HL-60 (cell line): ENCODE measurements at regions not wholly inside any gene's neighbourhood (a gene's known extent, or its start where the extent isn't known, plus 50 kb on each side); places are given as distances from the start of the nearest gene placed in this dataset.

ENCODE experiments used
- DNase-seq, 2 experiments: peaks; one replicate each; pipeline ENCODE4 v3.0.0-alpha.2; 2010 to 2020; ENCODE audit warnings: low read depth in 1 of 2, low spot score in 1 of 2
- H3K27ac ChIP-seq: fragments of 250-450 bp; sonication (Bioruptor Pico); replicated peaks from 2 replicates; pipeline ENCODE4 v1.5.1; 2020; ENCODE audit warnings: mild to moderate bottlenecking, moderate library complexity
- H3K27me3 ChIP-seq: fragments of 250-450 bp; sonication (Bioruptor Pico); 2 replicates; pipeline ENCODE4 v1.5.1; 2021; ENCODE audit warnings: mild to moderate bottlenecking, moderate library complexity; ENCODE audit not compliant: insufficient read depth, poor library complexity, severe bottlenecking
- H3K4me3 ChIP-seq: replicated peaks from 2 replicates; pipeline ENCODE4 v1.5.1; 2011; ENCODE audit warnings: mild to moderate bottlenecking, control low read depth, low read length; ENCODE audit not compliant: insufficient read depth
- CTCF ChIP-seq: IDR thresholded peaks from one replicate; pipeline ENCODE4 v1.5.1; 2011; ENCODE audit warnings: low read length, control low read depth, inconsistent platforms; ENCODE audit not compliant: insufficient read depth
- GABPA ChIP-seq: IDR thresholded peaks from 2 replicates; pipeline ENCODE4 v1.6.1; 2012; ENCODE audit warnings: low read depth
- POLR2AphosphoS5 ChIP-seq: IDR thresholded peaks from 2 replicates; pipeline ENCODE4 v1.6.1; 2012; ENCODE audit warnings: low read depth
- REST ChIP-seq: IDR thresholded peaks from 2 replicates; pipeline ENCODE4 v1.6.1; 2012; ENCODE audit warnings: low read depth; ENCODE audit not compliant: insufficient replicate concordance
- SPI1 ChIP-seq: IDR thresholded peaks from 2 replicates; pipeline ENCODE4 v1.6.1; 2012; ENCODE audit warnings: low read depth, mild to moderate bottlenecking, borderline replicate concordance

- TF ChIP-seq SPI1 (no peak), GABPA (no peak), CTCF (no peak), POLR2AphosphoS5 (no peak), REST (no peak)
- Histone ChIP-seq H3K27ac (no peak overlapping the region), H3K4me3 (no peak overlapping the region), H3K27me3 (no peaks in the 10 kb centered on the region)
- DNase-seq, result no peak
Measured at GRCh38 chr3:144189044-144189443, 217.4 kb downstream of the DIPK2A start.

- Histone ChIP-seq H3K27me3 (no peaks in the 10 kb centered on the region), H3K27ac (no peak overlapping the region), H3K4me3 (no peak overlapping the region)
- no peak for DNase-seq
- TF ChIP-seq POLR2AphosphoS5 (no peak), REST (no peak), CTCF (no peak)
Measured at GRCh38 chr3:144197116-144197515, 225.5 kb downstream of the DIPK2A start.

- DNase-seq, result no peak
- H3K27ac ChIP-seq, result no peak overlapping the region
- TF ChIP-seq CTCF, result no peak
- no peak for TF ChIP-seq GABPA
- TF ChIP-seq POLR2AphosphoS5, result no peak
- TF ChIP-seq SPI1, result no peak
- TF ChIP-seq REST, result no peak
Measured at GRCh38 chr3:144197582-144197981, 226.0 kb downstream of the DIPK2A start.

More at GRCh38 chr3:144197582-144197981, 226.0 kb downstream of the DIPK2A start:
- Histone ChIP-seq H3K4me3 (no peak overlapping the region), H3K27me3 (no peaks in the 10 kb centered on the region)
